Panc1 (cell line): ENCODE measurements at regions not wholly inside any gene's neighbourhood (a gene's known extent, or its start where the extent isn't known, plus 50 kb on each side); places are given as distances from the start of the nearest gene placed in this dataset.

Experiments used
- ATAC-seq: fragments of 200-7000 bp; cut with Tn5 transposase; 2 replicates; pipeline ENCODE4 v1.9.1; 2020; ENCODE audit warnings: mild to moderate bottlenecking, moderate library complexity
- BruUV-seq: library from RNA; stranded (reverse); fragments of 400-500 nt; replicated peaks from 2 replicates; lab custom pipeline; 2021; lab: Mats Ljungman, UMichigan
- CTCF ChIA-PET: fragments of 300-600 bp; sonication (Branson Sonifier 250); formaldehyde crosslinking; loops from one replicate; lab custom pipeline; 2022; ENCODE audit warnings: antibody characterized with exemption; lab: Charles Lee
- POLR2A ChIA-PET: fragments of 300-600 bp; sonication (Branson Sonifier 250); formaldehyde crosslinking; loops from one replicate; lab custom pipeline; 2022; ENCODE audit warnings: antibody characterized with exemption; lab: Charles Lee
- DNase-seq: peaks from one replicate; pipeline ENCODE4 v3.0.0-alpha.2; 2010; ENCODE audit warnings: low read depth, low spot score
- H3K27ac ChIP-seq: 2 replicates; pipeline ENCODE4 v1.5.1; 2011; ENCODE audit warnings: mild to moderate bottlenecking, low read length, inconsistent platforms
- H3K27me3 ChIP-seq: fragments of 200-500 bp; sonication (Bioruptor generic); 2 replicates; pipeline ENCODE4 v1.6.0; 2014; ENCODE audit warnings: low read length, inconsistent platforms; ENCODE audit not compliant: control insufficient read depth, insufficient read depth
- H3K36me3 ChIP-seq: fragments of 200-500 bp; sonication (Bioruptor generic); 2 replicates; pipeline ENCODE4 v1.5.1; 2014; ENCODE audit warnings: inconsistent platforms, mild to moderate bottlenecking, low read length, moderate library complexity; ENCODE audit not compliant: control insufficient read depth, insufficient read depth
- H3K4me1 ChIP-seq: 2 replicates; pipeline ENCODE4 v1.5.1; 2011; ENCODE audit warnings: inconsistent platforms, mild to moderate bottlenecking, low read length, moderate library complexity; ENCODE audit not compliant: control insufficient read depth, insufficient read depth
- H3K4me3 ChIP-seq, 2 experiments: 2 replicates each; pipeline ENCODE4 v1.5.1; 2011 to 2012; ENCODE audit warnings: low read depth in 2 of 2, low read length in 2 of 2, mild to moderate bottlenecking in 2 of 2, inconsistent platforms in 1 of 2, moderate library complexity in 1 of 2
- H3K9me3 ChIP-seq: fragments of 200-500 bp; sonication (Bioruptor generic); 2 replicates; pipeline ENCODE4 v1.5.1; 2014; ENCODE audit warnings: low read depth, mild to moderate bottlenecking, inconsistent platforms, low read length, moderate library complexity; ENCODE audit not compliant: control insufficient read depth, insufficient read depth
- CTCF ChIP-seq: fragments of 450-650 bp; IDR thresholded peaks from 2 replicates; pipeline ENCODE4 v1.5.1; 2017; ENCODE audit warnings: mild to moderate bottlenecking
- POLR2AphosphoS5 ChIP-seq: IDR thresholded peaks from 2 replicates; pipeline ENCODE4 v1.6.1; 2012; ENCODE audit warnings: mild to moderate bottlenecking, low read depth, low read length, moderate library complexity
- REST ChIP-seq, 2 experiments: IDR thresholded peaks; 2 replicates each; pipeline ENCODE4 v1.6.1; 2011 to 2012; ENCODE audit warnings: low read depth in 2 of 2, control low read depth in 1 of 2, low read length in 1 of 2, mild to moderate bottlenecking in 1 of 2, moderate library complexity in 1 of 2; ENCODE audit not compliant: insufficient read depth in 1 of 2
- SIN3A ChIP-seq: IDR thresholded peaks from 2 replicates; pipeline ENCODE4 v1.6.1; 2012; ENCODE audit warnings: low read depth, mild to moderate bottlenecking, low read length, moderate library complexity, borderline replicate concordance; ENCODE audit not compliant: insufficient read depth
- TCF7L2 ChIP-seq: IDR thresholded peaks from 2 replicates; pipeline ENCODE4 v1.6.1; 2011; ENCODE audit warnings: mild to moderate bottlenecking, low read depth, low read length, inconsistent platforms
- in situ Hi-C: cut with HindIII; loops from 2 replicates; pipeline ENCODE4 v1.10.0; 2016; ENCODE audit warnings: low sequenced_read_pairs, low pct_unique_long_range_greater_than_20kb
- intact Hi-C: fragments of 100-400 bp; cut with micrococcal nuclease; formaldehyde crosslinking; loops from one replicate; pipeline ENCODE4 v1.10.0; 2022; ENCODE audit not compliant: unreplicated experiment

GRCh38 chr4:126628933-126629332 is 1003.8 kb upstream of the INTU start:
- ATAC-seq (no peak), DNase-seq (no peak)
- in situ Hi-C loops (no loop called here), intact Hi-C loops (no loop called here)
- ChIA-PET CTCF (no interaction called here), POLR2A (interaction anchor here (0.8 kb wide), 1 partner anchor 375 kb away, joined by 3 read pairs; no protein-coding TSS in a partner anchor)
- Histone ChIP-seq H3K36me3 (no peaks in the 10 kb centered on the region), H3K27ac (no peak overlapping the region), H3K9me3 (no peaks in the 10 kb centered on the region), H3K4me3 (no peak overlapping the region), H3K27me3 (no peaks in the 10 kb centered on the region), H3K4me1 (no peaks in the 10 kb centered on the region)
- BruUV-seq, result no TSS peak
- no peak for TF ChIP-seq CTCF
- no peak for TF ChIP-seq TCF7L2
- no peak for TF ChIP-seq SIN3A
- no peak for TF ChIP-seq POLR2AphosphoS5
- TF ChIP-seq REST (IDR thresholded peaks at IDR 0.05; ENCODE audit: insufficient read depth in 1 of 2, low read depth in 2 of 2, low read length in 1 of 2), result no peak

- no peak for TF ChIP-seq POLR2AphosphoS5
- no peak for TF ChIP-seq CTCF
- TF ChIP-seq TCF7L2, result no peak
- TF ChIP-seq REST (IDR thresholded peaks at IDR 0.05; ENCODE audit: insufficient read depth in 1 of 2, low read depth in 2 of 2, low read length in 1 of 2), result no peak
- TF ChIP-seq SIN3A, result no peak
- ATAC-seq (no peak), DNase-seq (no peak)
- intact Hi-C loops (no loop called here), in situ Hi-C loops (no loop called here)
- CTCF ChIA-PET, result no interaction called here
- H3K27ac ChIP-seq, result no peak overlapping the region
- no peaks in the 10 kb centered on the region for H3K4me1 ChIP-seq
- POLR2A ChIA-PET, result no interaction called here
- H3K36me3 ChIP-seq, result no peaks in the 10 kb centered on the region
- BruUV-seq, result no TSS peak
- no peaks in the 10 kb centered on the region for H3K27me3 ChIP-seq
- H3K4me3 ChIP-seq, result no peak overlapping the region
- no peaks in the 10 kb centered on the region for H3K9me3 ChIP-seq
Observed at GRCh38 chr4:126630230-126630629, 1002.5 kb upstream of the INTU start.
